GM12878 (cell line): ENCODE measurements at regions not wholly inside any gene's neighbourhood (a gene's known extent, or its start where the extent isn't known, plus 50 kb on each side); places are given as distances from the start of the nearest gene placed in this dataset.

Experiments used
- ATAC-seq: fragments of 200-7000 bp; cut with Tn5 transposase; 3 replicates; pipeline ENCODE4 v1.9.1; 2020; ENCODE audit warnings: mild to moderate bottlenecking, moderate library complexity
- BruUV-seq: library from RNA; stranded (reverse); fragments of 400-500 nt; replicated peaks from 2 replicates; lab custom pipeline; 2021; lab: Mats Ljungman, UMichigan
- CTCF ChIA-PET: fragments of 300-600 bp; sonication (Branson Sonifier 250); formaldehyde crosslinking; extraction: SDS; loops from one replicate; lab custom pipeline; 2021; ENCODE audit warnings: inconsistent platforms; lab: Yijun Ruan, JAX
- POLR2A ChIA-PET: fragments of 350-600 bp; formaldehyde crosslinking; extraction: SDS; loops from one replicate; lab custom pipeline; 2021; ENCODE audit warnings: inconsistent platforms; lab: Charles Lee
- RAD21 ChIA-PET: fragments of 300-600 bp; sonication (Branson Sonifier 250); formaldehyde crosslinking; loops from one replicate; lab custom pipeline; 2023; ENCODE audit warnings: antibody characterized with exemption; ENCODE audit not compliant: unreplicated experiment; lab: Charles Lee
- SMC1A ChIA-PET: fragments of 300-600 bp; sonication (Branson Sonifier 250); formaldehyde crosslinking; loops from one replicate; lab custom pipeline; 2023; ENCODE audit not compliant: unreplicated experiment, uncharacterized antibody; lab: Charles Lee
- DNase-seq: peaks from one replicate; pipeline ENCODE4 v3.0.0-alpha.2; 2011; ENCODE audit warnings: low read depth, low spot score
- FAIRE-seq: peaks from 3 replicates; lab custom pipeline; 2011; peaks lifted over from hg19 to GRCh38; lab: Jason Lieb, UNC
- H2AFZ ChIP-seq: 2 replicates; pipeline ENCODE4 v1.6.0; 2011; ENCODE audit warnings: low read depth, low read length, control low read depth; ENCODE audit not compliant: control insufficient read depth
- H3K27ac ChIP-seq: 2 replicates; pipeline ENCODE4 v1.5.1; 2011; ENCODE audit warnings: control low read depth; ENCODE audit not compliant: control insufficient read depth, insufficient read depth
- H3K27me3 ChIP-seq, 2 experiments: replicated peaks in 1 of 2; 2 replicates each; pipeline versions ENCODE4 v1.6.0 to v1.6.1; 2011; ENCODE audit warnings: low read length in 1 of 2; ENCODE audit not compliant: control insufficient read depth in 2 of 2, insufficient read depth in 2 of 2
- H3K36me3 ChIP-seq, 2 experiments: 2 replicates each; pipeline ENCODE4 v1.5.1; 2011; ENCODE audit warnings: low read length in 1 of 2; ENCODE audit not compliant: control insufficient read depth in 2 of 2, insufficient read depth in 2 of 2
- H3K4me1 ChIP-seq: 2 replicates; pipeline ENCODE4 v1.6.1; 2011; ENCODE audit warnings: mild to moderate bottlenecking, low read length, moderate library complexity, mixed read lengths; ENCODE audit not compliant: control insufficient read depth, insufficient read depth
- H3K4me2 ChIP-seq: 2 replicates; pipeline ENCODE4 v1.6.0; 2011; ENCODE audit warnings: control low read depth; ENCODE audit not compliant: control insufficient read depth, insufficient read depth
- H3K4me3 ChIP-seq: fragments of 200-600 bp; sonication (generic); 2 replicates; pipeline ENCODE4 v1.5.1; 2016
- H3K79me2 ChIP-seq: 2 replicates; pipeline ENCODE4 v1.6.0; 2011; ENCODE audit warnings: low read length; ENCODE audit not compliant: control insufficient read depth, insufficient read depth
- H3K9ac ChIP-seq: 2 replicates; pipeline ENCODE4 v1.8.0; 2011; ENCODE audit warnings: low read length, control low read depth, mixed read lengths; ENCODE audit not compliant: control insufficient read depth, insufficient read depth
- H3K9me3 ChIP-seq: replicated peaks from 3 replicates; pipeline ENCODE4 v1.5.1; 2011; ENCODE audit warnings: mild to moderate bottlenecking, low read length; ENCODE audit not compliant: control insufficient read depth, insufficient read depth
- H4K20me1 ChIP-seq: 2 replicates; pipeline ENCODE4 v1.6.0; 2011; ENCODE audit not compliant: control insufficient read depth, insufficient read depth
- DPF2 ChIP-seq: fragments of 450-650 bp; IDR thresholded peaks from 2 replicates; pipeline ENCODE4 v1.6.1; 2017; ENCODE audit warnings: mild to moderate bottlenecking
- ESRRA ChIP-seq: IDR thresholded peaks from 2 replicates; pipeline ENCODE4 v1.6.1; 2012; ENCODE audit warnings: mild to moderate bottlenecking, low read length, improper control_type of control experiment
- IKZF2 ChIP-seq, 2 experiments: fragments of 450-650 bp; IDR thresholded peaks; 2 replicates each; pipeline ENCODE4 v1.6.1; 2017; ENCODE audit warnings: mild to moderate bottlenecking in 2 of 2, moderate library complexity in 2 of 2
- MEF2B ChIP-seq: fragments of 450-650 bp; IDR thresholded peaks from 2 replicates; pipeline ENCODE4 v1.6.1; 2018; ENCODE audit warnings: mild to moderate bottlenecking, moderate library complexity; ENCODE audit not compliant: partially characterized antibody, poor library complexity, severe bottlenecking
- NFIC ChIP-seq: IDR thresholded peaks from 2 replicates; pipeline ENCODE4 v1.6.1; 2012; ENCODE audit warnings: low read depth, mild to moderate bottlenecking, inconsistent platforms, low read length, moderate library complexity
- RCOR1 ChIP-seq: conservative IDR thresholded peaks from 2 replicates; pipeline ENCODE4 v1.6.1; 2012; ENCODE audit warnings: low read depth, low read length, improper control_type of control experiment
- RUNX3 ChIP-seq: IDR thresholded peaks from 2 replicates; pipeline ENCODE4 v1.6.1; 2012; ENCODE audit warnings: low read length, inconsistent platforms
- SMAD1 ChIP-seq: fragments of 450-650 bp; IDR thresholded peaks from 2 replicates; pipeline ENCODE4 v1.6.1; 2018; ENCODE audit warnings: mild to moderate bottlenecking, low read depth; ENCODE audit not compliant: partially characterized antibody
- TARDBP ChIP-seq: IDR thresholded peaks from 2 replicates; pipeline ENCODE4 v1.6.1; 2016; ENCODE audit warnings: borderline replicate concordance
- TCF7 ChIP-seq: IDR thresholded peaks from 2 replicates; pipeline ENCODE4 v1.6.1; 2014; ENCODE audit warnings: antibody characterized with exemption, borderline replicate concordance
- ZSCAN29 ChIP-seq: fragments of 450-650 bp; IDR thresholded peaks from 2 replicates; pipeline ENCODE4 v1.6.1; 2017; ENCODE audit warnings: mild to moderate bottlenecking, moderate library complexity
- WGBS: methylation state at CpG from one replicate; pipeline ENCODE4 v1.1.6; 2016; ENCODE audit warnings: low lambda C conversion rate; ENCODE audit not compliant: insufficient replicate concordance, insufficient coverage; ENCODE audit errors: missing lambda C conversion rate; 5-methylcytosine and 5-hydroxymethylcytosine counted together
- in situ Hi-C: fragments of 300-500 bp; cut with MboI; formaldehyde crosslinking; loops from 9 replicates; pipeline ENCODE4 v1.14.3; 2018; ENCODE audit warnings: mixed read lengths
- intact Hi-C: fragments of 100-400 bp; cut with micrococcal nuclease; formaldehyde crosslinking; loops from one replicate; pipeline ENCODE4 v1.14.2; 2022; ENCODE audit not compliant: unreplicated experiment
- TF ChIP-seq, protein P1 (sequence below): fragments of 450-650 bp; IDR thresholded peaks from 2 replicates; pipeline ENCODE4 v1.6.1; 2016; ENCODE audit warnings: mild to moderate bottlenecking
- TF ChIP-seq, protein P2 (sequence below): fragments of 450-650 bp; IDR thresholded peaks from 2 replicates; pipeline ENCODE4 v1.6.1; 2017; ENCODE audit warnings: low read depth, mild to moderate bottlenecking, moderate library complexity
- TF ChIP-seq, protein P3 (sequence below): fragments of 450-650 bp; IDR thresholded peaks from 2 replicates; pipeline ENCODE4 v1.6.1; 2017; ENCODE audit warnings: mild to moderate bottlenecking, low read depth, inconsistent platforms; ENCODE audit not compliant: poor library complexity, severe bottlenecking
- TF ChIP-seq, protein P4 (sequence below): IDR thresholded peaks from 2 replicates; pipeline ENCODE4 v1.6.1; 2011; ENCODE audit warnings: borderline replicate concordance, low read depth, mild to moderate bottlenecking, moderate library complexity, low read length; ENCODE audit not compliant: insufficient read depth, poor library complexity, severe bottlenecking

DNA sequence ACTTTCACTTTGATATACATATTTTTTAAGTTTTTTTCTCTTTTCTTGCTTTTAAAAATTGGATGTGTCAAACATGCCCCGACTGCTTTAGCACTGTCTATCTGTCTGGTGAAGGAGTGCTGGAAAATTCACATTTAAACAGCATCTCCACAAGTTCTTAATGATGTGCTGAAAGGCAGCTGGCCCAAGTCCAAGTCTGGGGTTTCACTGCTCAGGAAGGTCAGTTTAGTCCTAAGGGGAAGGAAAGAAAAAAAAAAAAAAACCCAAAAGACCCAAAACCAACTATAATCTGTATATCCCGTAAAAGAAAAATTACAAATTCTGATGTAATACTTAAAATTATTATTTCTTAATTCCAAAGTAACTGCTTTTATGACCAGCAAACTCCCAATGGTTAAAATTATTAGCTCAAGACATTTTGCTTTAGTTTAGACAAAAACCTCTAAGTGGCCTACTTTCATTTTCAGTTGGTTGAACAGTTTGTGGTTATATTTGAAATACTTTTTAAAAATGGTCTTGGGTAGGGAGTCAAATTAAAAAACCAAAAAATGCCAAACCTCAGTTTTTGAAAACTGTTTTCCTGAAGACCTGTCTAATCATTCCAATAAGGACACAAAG lies 79.5 kb upstream of the PREP start:
- SMC1A ChIA-PET, result interaction anchor here (0.7 to 8.2 kb wide), 27 partner anchors 8 to 963 kb away, joined by 3 to 100 read pairs (median 5); partner anchors contain the start of genes ATG5 and PRDM1
- 20% methylated on average over 2 of the region's 2 CpGs for WGBS
- Histone ChIP-seq H4K20me1 (no peaks in the 10 kb centered on the region), H3K4me2 (peak overlapping the region; percentile 60), H3K4me1 (peaks cover 36% of the 10 kb centered on the region), H3K36me3 (no peaks in the 10 kb centered on the region), H3K9me3 (peaks cover 9% of the 10 kb centered on the region; the same call in 2 of the 3 replicates), H2AFZ (no peak overlapping the region), H3K27ac (peak overlapping the region; percentile 15; the same call in 1 of the 2 replicates), H3K4me3 (no peak overlapping the region), H3K9ac (0 out of 2 replicates have a peak overlapping the region, but pooled peaks have one; percentile 6), H3K27me3 (no peaks in the 10 kb centered on the region), H3K79me2 (no peaks in the 10 kb centered on the region)
- no peak for DNase-seq
- RAD21 ChIA-PET, result interaction anchor here (0.6 to 8.9 kb wide), 30 partner anchors 11 to 963 kb away, joined by 3 to 184 read pairs (median 4); partner anchors contain the start of gene PRDM1
- POLR2A ChIA-PET, result interaction anchor here (0.6 to 4.9 kb wide), 9 partner anchors 11 to 251 kb away, joined by 4 to 47 read pairs (median 6); no protein-coding TSS in a partner anchor
- BruUV-seq, result no TSS peak
- CTCF ChIA-PET, result interaction anchor here (0.6 to 7.5 kb wide), 20 partner anchors 11 to 1031 kb away, joined by 3 to 112 read pairs (median 4); partner anchors contain the start of gene PRDM1
- in situ Hi-C loops, result no loop called here
- intact Hi-C loops, result loop anchor here (2.0 to 10.0 kb wide), 6 partner anchors 24 to 1040 kb away; no protein-coding TSS in a partner anchor
- peak; percentile 21; the same call in 1 of the 3 replicates for ATAC-seq
- no peak for FAIRE-seq
- TF ChIP-seq, protein P1, sequence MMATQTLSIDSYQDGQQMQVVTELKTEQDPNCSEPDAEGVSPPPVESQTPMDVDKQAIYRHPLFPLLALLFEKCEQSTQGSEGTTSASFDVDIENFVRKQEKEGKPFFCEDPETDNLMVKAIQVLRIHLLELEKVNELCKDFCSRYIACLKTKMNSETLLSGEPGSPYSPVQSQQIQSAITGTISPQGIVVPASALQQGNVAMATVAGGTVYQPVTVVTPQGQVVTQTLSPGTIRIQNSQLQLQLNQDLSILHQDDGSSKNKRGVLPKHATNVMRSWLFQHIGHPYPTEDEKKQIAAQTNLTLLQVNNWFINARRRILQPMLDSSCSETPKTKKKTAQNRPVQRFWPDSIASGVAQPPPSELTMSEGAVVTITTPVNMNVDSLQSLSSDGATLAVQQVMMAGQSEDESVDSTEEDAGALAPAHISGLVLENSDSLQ, result no peak
- peak; percentile 86 for TF ChIP-seq RUNX3
- no peak for TF ChIP-seq DPF2
- no peak for TF ChIP-seq ESRRA
- peak; percentile 10 for TF ChIP-seq MEF2B
- TF ChIP-seq, protein P2, sequence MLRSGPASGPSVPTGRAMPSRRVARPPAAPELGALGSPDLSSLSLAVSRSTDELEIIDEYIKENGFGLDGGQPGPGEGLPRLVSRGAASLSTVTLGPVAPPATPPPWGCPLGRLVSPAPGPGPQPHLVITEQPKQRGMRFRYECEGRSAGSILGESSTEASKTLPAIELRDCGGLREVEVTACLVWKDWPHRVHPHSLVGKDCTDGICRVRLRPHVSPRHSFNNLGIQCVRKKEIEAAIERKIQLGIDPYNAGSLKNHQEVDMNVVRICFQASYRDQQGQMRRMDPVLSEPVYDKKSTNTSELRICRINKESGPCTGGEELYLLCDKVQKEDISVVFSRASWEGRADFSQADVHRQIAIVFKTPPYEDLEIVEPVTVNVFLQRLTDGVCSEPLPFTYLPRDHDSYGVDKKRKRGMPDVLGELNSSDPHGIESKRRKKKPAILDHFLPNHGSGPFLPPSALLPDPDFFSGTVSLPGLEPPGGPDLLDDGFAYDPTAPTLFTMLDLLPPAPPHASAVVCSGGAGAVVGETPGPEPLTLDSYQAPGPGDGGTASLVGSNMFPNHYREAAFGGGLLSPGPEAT, result peak; percentile 71
- no peak for TF ChIP-seq ZSCAN29
- no peak for TF ChIP-seq RCOR1
- no peak for TF ChIP-seq TARDBP
- TF ChIP-seq IKZF2 (IDR thresholded peaks at IDR 0.05), result peak in 1 of 2 experiments; percentile 69; a peak in 2 of 4 replicates
- peak; percentile 92 for TF ChIP-seq SMAD1
- TF ChIP-seq TCF7, result no peak
- peak; percentile 70; the same call in 1 of the 2 replicates for TF ChIP-seq NFIC
- TF ChIP-seq, protein P3, sequence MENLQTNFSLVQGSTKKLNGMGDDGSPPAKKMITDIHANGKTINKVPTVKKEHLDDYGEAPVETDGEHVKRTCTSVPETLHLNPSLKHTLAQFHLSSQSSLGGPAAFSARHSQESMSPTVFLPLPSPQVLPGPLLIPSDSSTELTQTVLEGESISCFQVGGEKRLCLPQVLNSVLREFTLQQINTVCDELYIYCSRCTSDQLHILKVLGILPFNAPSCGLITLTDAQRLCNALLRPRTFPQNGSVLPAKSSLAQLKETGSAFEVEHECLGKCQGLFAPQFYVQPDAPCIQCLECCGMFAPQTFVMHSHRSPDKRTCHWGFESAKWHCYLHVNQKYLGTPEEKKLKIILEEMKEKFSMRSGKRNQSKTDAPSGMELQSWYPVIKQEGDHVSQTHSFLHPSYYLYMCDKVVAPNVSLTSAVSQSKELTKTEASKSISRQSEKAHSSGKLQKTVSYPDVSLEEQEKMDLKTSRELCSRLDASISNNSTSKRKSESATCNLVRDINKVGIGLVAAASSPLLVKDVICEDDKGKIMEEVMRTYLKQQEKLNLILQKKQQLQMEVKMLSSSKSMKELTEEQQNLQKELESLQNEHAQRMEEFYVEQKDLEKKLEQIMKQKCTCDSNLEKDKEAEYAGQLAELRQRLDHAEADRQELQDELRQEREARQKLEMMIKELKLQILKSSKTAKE, result no peak
- TF ChIP-seq, protein P4, sequence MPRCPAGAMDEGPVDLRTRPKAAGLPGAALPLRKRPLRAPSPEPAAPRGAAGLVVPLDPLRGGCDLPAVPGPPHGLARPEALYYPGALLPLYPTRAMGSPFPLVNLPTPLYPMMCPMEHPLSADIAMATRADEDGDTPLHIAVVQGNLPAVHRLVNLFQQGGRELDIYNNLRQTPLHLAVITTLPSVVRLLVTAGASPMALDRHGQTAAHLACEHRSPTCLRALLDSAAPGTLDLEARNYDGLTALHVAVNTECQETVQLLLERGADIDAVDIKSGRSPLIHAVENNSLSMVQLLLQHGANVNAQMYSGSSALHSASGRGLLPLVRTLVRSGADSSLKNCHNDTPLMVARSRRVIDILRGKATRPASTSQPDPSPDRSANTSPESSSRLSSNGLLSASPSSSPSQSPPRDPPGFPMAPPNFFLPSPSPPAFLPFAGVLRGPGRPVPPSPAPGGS, result no peak
